ENCODE measurements at regions not wholly inside any gene's neighbourhood (a gene's known extent, or its start where the extent isn't known, plus 50 kb on each side); places are given as distances from the start of the nearest gene placed in this dataset.
A peak's percentile ranks its signal among the peaks of the same experiment; 100 is the strongest.

DNA sequence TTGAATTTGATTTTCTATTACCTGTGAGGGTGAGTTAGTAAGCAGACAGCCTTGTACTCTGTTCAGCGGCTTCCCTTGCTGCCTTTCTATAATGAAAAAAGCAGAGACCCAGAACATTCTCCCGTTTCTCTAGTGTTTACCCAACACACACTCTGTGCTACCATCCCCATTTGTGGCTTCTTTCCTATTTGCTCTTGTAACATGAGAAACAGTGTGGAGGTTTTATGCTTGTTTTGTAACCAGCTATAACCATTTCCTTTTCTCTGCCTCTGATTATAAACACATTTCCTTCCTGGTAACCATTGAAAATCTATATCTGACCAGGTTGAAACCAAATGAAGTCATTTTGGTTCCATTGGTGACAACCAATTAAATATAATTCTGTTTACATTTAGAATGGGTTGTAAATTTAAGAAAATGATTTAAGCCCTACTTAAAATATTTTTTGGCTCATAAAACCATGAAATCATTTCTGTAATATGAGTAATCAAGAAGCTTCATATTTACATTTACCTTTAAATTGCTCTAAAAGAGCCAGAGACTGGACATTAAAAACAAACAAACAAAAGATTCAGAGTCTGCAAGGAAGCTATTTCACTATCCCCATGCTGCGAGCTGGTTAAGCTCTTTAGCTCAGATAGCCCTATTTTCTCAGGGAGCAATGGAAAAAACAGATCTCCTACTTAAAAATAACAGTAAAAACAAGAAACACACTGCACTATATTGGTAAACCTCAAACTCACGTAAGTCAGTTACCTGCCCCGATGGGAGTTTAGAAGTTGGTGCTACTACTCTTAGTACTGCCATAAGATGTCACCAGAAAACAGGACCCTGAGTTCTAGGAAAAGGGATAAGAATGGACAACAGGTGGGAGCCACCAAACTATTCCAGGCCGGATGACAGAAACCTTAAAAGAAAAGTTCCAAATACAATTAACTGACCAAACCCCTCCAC is 206.5 kb upstream of the EEA1 start:
- H3K79me2 ChIP-seq (ENCODE audit: low read length): no peaks in the 10 kb centered on the region
- H4K20me1 ChIP-seq (ENCODE audit: low read length): no peaks in the 10 kb centered on the region
- H3K4me3 ChIP-seq (ENCODE audit: low read length): peak overlapping the region; percentile 38; the same call in 1 of the 2 replicates
- ATAC-seq (peak; percentile 82), DNase-seq (peak; percentile 90)
- peak overlapping the region; percentile 30; the same call in 1 of the 2 replicates for H3K9ac ChIP-seq (ENCODE audit: low read length)
- H3K9me3 ChIP-seq (ENCODE audit: low read length): no peaks in the 10 kb centered on the region
- H3F3A ChIP-seq (ENCODE audit: low read length, unreplicated experiment): no peaks in the 10 kb centered on the region
- peak overlapping the region; percentile 24 for H2AFZ ChIP-seq (ENCODE audit: low read length)
- no peaks in the 10 kb centered on the region for H3K36me3 ChIP-seq (ENCODE audit: low read depth, low read length)
- H3K27me3 ChIP-seq (ENCODE audit: low read length): no peaks in the 10 kb centered on the region
- TF ChIP-seq EZH2phosphoT487 (IDR thresholded peaks at IDR 0.05; ENCODE audit: borderline replicate concordance, low read length) (no peak), EZH2 (IDR thresholded peaks at IDR 0.05; ENCODE audit: low read length, unreplicated experiment) (no peak)
- TF ChIP-seq, protein P1, sequence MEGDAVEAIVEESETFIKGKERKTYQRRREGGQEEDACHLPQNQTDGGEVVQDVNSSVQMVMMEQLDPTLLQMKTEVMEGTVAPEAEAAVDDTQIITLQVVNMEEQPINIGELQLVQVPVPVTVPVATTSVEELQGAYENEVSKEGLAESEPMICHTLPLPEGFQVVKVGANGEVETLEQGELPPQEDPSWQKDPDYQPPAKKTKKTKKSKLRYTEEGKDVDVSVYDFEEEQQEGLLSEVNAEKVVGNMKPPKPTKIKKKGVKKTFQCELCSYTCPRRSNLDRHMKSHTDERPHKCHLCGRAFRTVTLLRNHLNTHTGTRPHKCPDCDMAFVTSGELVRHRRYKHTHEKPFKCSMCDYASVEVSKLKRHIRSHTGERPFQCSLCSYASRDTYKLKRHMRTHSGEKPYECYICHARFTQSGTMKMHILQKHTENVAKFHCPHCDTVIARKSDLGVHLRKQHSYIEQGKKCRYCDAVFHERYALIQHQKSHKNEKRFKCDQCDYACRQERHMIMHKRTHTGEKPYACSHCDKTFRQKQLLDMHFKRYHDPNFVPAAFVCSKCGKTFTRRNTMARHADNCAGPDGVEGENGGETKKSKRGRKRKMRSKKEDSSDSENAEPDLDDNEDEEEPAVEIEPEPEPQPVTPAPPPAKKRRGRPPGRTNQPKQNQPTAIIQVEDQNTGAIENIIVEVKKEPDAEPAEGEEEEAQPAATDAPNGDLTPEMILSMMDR (conservative IDR thresholded peaks at IDR 0.05; ENCODE audit: low read depth, low read length): no peak
- H3K9me2 ChIP-seq (replicated peaks; ENCODE audit: low read length): no peaks in the 10 kb centered on the region
- CTCF ChIA-PET: interaction anchor here (0.5 to 1.1 kb wide), 3 partner anchors 94 to 350 kb away, joined by 3 read pairs; no protein-coding TSS in a partner anchor
- peaks cover 53% of the 10 kb centered on the region for H3K4me1 ChIP-seq (ENCODE audit: insufficient read depth, low read length)
- H3K4me2 ChIP-seq (ENCODE audit: low read length): peak overlapping the region; percentile 80
- TSS peak; percentile 60 for BruUV-seq (replicated peaks)
- POLR2A ChIA-PET (ENCODE audit: unreplicated experiment): no interaction called here
- intact Hi-C loops (cut with micrococcal nuclease): loop anchor here (1.0 to 10.0 kb wide), 8 partner anchors 31 to 351 kb away; partner anchors contain the start of gene NUDT4
- peak overlapping the region; percentile 77 for H3K27ac ChIP-seq (ENCODE audit: low read length)

DNA sequence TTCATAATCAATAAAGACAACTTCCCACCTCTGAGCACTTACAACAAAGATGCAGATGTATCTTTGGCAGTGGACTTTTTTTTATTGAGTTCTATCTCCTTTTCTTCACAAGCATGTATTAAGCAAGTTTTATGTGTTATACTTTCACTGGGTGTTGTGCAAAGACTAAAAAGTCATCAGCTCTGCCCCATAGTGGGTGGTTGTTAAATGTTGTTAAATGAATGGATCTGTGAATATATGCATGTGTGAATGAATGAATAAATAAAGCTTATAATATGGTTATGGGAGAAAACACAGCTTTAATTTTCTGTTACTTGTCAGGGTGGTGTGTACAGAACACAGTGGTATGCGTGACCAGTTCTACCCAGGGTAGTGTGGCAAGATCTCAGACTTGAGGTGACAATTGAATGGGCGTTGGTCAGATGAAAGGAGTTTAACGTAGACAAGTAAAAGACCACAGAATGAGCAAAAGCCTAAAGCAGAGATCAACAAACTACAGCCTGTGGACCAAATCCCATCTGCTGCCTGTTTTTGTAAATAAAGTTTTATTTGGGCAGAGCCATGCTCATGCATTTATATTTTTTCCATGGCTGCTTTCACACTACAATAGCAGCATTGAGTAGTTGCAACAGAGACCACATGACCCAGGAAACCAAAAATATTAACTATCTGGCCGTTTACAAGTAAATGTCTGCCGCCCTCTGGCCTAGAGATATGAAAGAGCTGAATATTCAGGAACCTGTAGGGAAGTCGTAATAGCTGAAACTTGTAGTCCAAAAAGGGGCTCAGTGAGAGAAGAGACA is 207.4 kb upstream of the EEA1 start:
- POLR2A ChIA-PET (ENCODE audit: unreplicated experiment): no interaction called here
- CTCF ChIA-PET: interaction anchor here (0.7 to 1.0 kb wide), 2 partner anchors 93 to 261 kb away, joined by 3 read pairs; no protein-coding TSS in a partner anchor
- peak overlapping the region; percentile 77 for H3K27ac ChIP-seq (ENCODE audit: low read length)

More for the DNA sequence above, 207.4 kb upstream of the EEA1 start:
- BruUV-seq (replicated peaks): no TSS peak
- Histone ChIP-seq H3K9me2 (replicated peaks; ENCODE audit: low read length) (no peaks in the 10 kb centered on the region), H3K27me3 (ENCODE audit: low read length) (no peaks in the 10 kb centered on the region), H3K9me3 (ENCODE audit: low read length) (no peaks in the 10 kb centered on the region), H3K4me3 (ENCODE audit: low read length) (peak overlapping the region; percentile 38; the same call in 1 of the 2 replicates), H3K9ac (ENCODE audit: low read length) (0 out of 2 replicates have a peak overlapping the region, but pooled peaks have one; percentile 30), H4K20me1 (ENCODE audit: low read length) (no peaks in the 10 kb centered on the region), H2AFZ (ENCODE audit: low read length) (no peak overlapping the region), H3K4me2 (ENCODE audit: low read length) (peak overlapping the region; percentile 80), H3F3A (ENCODE audit: low read length, unreplicated experiment) (no peaks in the 10 kb centered on the region), H3K36me3 (ENCODE audit: low read depth, low read length) (no peaks in the 10 kb centered on the region), H3K79me2 (ENCODE audit: low read length) (no peaks in the 10 kb centered on the region), H3K4me1 (ENCODE audit: insufficient read depth, low read length) (peaks cover 53% of the 10 kb centered on the region)
- intact Hi-C loops (cut with micrococcal nuclease): loop anchor here (5.0 to 10.0 kb wide), 5 partner anchors 109 to 352 kb away; no protein-coding TSS in a partner anchor
- no peak for TF ChIP-seq EZH2 (IDR thresholded peaks at IDR 0.05; ENCODE audit: low read length, unreplicated experiment)
- ATAC-seq (no peak), DNase-seq (no peak)

Data from PC-3 (cell line).